HAP-1 (cell line): ENCODE measurements at regions not wholly inside any gene's neighbourhood (a gene's known extent, or its start where the extent isn't known, plus 50 kb on each side); places are given as distances from the start of the nearest gene placed in this dataset.

ENCODE experiments used
- DNase-seq, 2 experiments: peaks; one replicate each; pipeline ENCODE4 v3.0.0-alpha.2; 2016 to 2020; ENCODE audit warnings: low spot score in 2 of 2
- H3K27me3 ChIP-seq: fragments of 250-450 bp; sonication (Bioruptor Pico); 2 replicates; pipeline ENCODE4 v1.5.1; 2020; ENCODE audit warnings: low read depth, mild to moderate bottlenecking, moderate library complexity
- H3K36me3 ChIP-seq: fragments of 250-450 bp; sonication (Bioruptor Pico); replicated peaks from 2 replicates; pipeline ENCODE4 v1.5.1; 2020; ENCODE audit warnings: mild to moderate bottlenecking
- H3K4me1 ChIP-seq: fragments of 250-450 bp; sonication (Bioruptor Pico); 2 replicates; pipeline ENCODE4 v1.5.1; 2020; ENCODE audit warnings: mild to moderate bottlenecking
- H3K4me3 ChIP-seq: fragments of 250-450 bp; sonication (Bioruptor Pico); 2 replicates; pipeline ENCODE4 v1.5.1; 2020; ENCODE audit warnings: mild to moderate bottlenecking, moderate library complexity
- H3K9me3 ChIP-seq: fragments of 250-450 bp; sonication (Bioruptor Pico); 2 replicates; pipeline ENCODE4 v1.5.1; 2020; ENCODE audit warnings: mild to moderate bottlenecking, moderate library complexity
- in situ Hi-C: fragments of 300-500 bp; cut with MboI; formaldehyde crosslinking; loops from 3 replicates; pipeline ENCODE4 v1.14.3; 2020; ENCODE audit warnings: low sequenced_read_pairs, inconsistent platforms, mixed read lengths

DNA sequence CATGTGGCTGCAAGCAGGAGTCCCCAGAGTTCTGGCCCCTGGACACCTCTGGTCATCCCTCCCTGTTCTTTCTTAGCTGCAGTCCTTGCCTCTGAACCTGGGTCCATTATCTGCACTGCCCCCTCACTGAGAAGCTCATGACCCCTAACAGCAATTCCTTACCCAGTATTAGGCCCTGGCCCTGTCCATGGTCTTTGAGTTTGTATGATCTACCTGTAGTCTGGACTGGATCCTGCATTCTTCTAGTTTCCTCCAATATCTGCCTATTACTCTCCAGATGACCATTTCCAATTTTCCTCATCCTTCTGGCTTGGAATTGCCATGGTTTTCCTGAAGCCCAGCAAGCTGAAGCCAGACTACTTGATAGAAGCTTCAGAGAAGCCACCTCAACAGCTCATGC is 302.4 kb upstream of the HS6ST1 start:
- no peaks in the 10 kb centered on the region for H3K36me3 ChIP-seq
- no peaks in the 10 kb centered on the region for H3K4me1 ChIP-seq
- no peak overlapping the region for H3K4me3 ChIP-seq
- no peaks in the 10 kb centered on the region for H3K9me3 ChIP-seq
- in situ Hi-C loops = no loop called here
- DNase-seq = no peak
- no peaks in the 10 kb centered on the region for H3K27me3 ChIP-seq

DNA sequence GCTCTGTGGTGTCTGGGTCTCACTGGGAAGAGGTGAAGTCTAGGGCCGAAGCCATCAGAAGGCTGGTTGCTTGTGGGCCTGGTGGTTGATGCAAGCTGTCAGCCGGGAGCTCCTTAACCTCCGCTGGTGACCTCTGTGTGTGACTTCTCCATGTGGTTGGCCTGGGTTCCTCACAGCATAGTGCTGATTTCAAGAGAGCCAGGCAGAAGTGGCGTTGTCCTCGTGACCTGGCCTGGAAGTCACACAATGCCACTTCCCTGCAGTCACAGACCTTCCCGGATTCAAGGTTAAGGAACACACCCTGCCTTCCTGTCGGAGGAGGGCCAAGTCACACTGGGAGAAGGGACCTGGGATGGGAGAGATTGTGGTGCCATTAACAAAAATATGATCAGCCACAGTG is 303.7 kb upstream of the HS6ST1 start:
- in situ Hi-C loops = no loop called here
- Histone ChIP-seq H3K9me3 (no peaks in the 10 kb centered on the region), H3K36me3 (no peaks in the 10 kb centered on the region), H3K4me3 (no peak overlapping the region), H3K4me1 (no peaks in the 10 kb centered on the region), H3K27me3 (no peaks in the 10 kb centered on the region)
- no peak for DNase-seq

DNA sequence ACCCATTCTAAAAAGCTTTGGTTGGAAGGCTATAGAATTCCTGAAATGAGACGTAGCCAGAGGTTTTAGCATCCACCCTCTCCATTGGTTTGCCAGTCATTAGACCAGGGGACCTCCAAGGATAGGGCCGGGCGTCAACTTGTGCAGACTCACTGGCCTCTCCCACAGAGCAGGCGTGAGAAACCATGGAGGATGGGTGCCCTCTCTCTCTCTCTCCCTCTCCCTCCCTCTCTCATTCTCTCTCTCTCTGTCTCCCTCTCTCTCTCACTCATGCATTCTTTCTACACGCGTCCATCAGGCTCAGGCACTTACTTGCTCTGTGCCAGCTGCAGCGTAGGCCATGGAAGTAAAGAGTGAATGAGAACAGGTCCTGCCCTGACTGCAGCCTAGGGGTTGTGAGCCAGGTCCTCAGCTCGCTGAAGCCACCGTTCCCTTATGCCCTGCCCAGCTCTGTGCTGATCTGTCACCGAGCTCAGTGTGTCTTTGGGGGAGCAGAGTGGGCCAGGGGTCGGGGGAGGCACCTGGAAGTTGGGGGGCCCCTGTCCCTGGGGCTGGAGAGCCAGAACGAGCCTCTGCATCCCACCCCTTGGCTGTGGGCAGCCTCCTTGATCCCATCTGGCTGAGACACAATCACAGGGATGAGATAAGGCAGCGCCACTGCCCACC is 304.4 kb upstream of the HS6ST1 start:
- H3K36me3 ChIP-seq = no peaks in the 10 kb centered on the region
- in situ Hi-C loops = no loop called here
- H3K4me3 ChIP-seq = no peak overlapping the region
- no peaks in the 10 kb centered on the region for H3K9me3 ChIP-seq
- H3K27me3 ChIP-seq = no peaks in the 10 kb centered on the region
- DNase-seq = no peak
- H3K4me1 ChIP-seq = no peaks in the 10 kb centered on the region

DNA sequence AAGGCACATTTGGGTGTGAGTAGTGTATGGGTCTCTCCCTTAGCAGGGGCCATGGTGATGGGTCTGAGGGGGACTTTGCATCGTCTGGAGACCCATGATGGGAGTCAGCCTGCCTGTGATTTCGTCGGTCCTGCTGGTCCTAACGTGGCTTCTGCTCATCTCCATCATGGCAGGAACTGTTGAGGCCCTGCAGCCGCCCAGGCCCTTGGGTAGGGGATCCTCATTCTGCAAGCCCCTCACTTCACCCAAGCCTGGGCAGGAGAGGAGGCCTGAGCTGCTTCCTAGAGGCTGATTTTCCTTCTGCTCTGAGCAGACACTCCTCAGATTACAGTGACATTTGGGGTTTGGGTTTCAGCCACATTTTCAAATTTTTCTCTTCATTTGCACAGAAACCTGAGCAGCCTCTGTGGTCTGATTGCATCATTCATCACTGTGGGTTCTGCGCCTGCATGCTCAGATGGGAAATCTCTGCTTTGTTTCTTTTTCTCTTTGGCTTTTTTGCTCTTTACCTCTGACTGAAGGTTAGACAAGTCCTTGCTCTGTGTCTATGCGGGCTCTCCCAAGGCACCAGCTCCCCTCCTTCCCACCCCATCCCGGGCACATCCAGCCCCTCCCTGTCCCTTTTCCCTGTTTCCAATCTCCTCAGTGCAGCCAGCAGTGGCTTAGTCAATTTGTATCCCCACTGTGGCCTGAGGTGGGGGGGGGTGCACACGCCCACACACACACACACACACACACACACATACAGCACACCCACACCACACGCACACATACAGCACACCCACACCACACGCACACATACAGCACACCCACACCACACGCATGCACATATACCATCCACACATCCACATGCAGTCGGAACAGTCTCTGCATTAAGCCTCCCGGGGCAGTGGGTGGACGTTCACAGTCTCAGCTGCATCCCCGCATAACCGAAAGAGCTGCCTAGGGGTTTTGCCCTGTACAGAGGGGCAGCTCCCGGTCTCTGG is 305.4 kb upstream of the HS6ST1 start:
- no peak overlapping the region for H3K4me3 ChIP-seq
- no peaks in the 10 kb centered on the region for H3K27me3 ChIP-seq
- H3K4me1 ChIP-seq = no peaks in the 10 kb centered on the region
- H3K36me3 ChIP-seq = no peaks in the 10 kb centered on the region
- no peak for DNase-seq
- no peaks in the 10 kb centered on the region for H3K9me3 ChIP-seq
- in situ Hi-C loops = no loop called here

DNA sequence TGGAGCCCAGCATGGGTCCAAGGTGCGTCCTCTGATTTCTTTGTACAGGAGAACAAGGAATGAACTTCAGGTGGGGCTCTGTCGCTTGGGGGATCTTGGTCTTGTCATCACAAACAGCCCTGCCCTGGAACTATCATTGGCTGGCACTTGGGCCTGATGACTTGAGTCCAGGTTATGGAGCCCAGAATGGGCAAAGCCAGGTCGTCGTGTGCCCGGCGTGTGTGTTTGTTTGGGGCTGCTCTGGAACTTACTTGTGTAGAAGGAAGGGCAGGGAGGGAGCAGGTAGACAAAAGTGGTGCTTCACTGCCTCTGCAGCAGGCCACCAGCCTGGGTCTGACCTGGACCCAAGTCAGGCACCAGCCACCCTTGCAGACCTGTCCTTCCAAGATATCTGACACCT is 306.3 kb upstream of the HS6ST1 start:
- in situ Hi-C loops = no loop called here
- no peaks in the 10 kb centered on the region for H3K4me1 ChIP-seq
- no peak for DNase-seq

DNA sequence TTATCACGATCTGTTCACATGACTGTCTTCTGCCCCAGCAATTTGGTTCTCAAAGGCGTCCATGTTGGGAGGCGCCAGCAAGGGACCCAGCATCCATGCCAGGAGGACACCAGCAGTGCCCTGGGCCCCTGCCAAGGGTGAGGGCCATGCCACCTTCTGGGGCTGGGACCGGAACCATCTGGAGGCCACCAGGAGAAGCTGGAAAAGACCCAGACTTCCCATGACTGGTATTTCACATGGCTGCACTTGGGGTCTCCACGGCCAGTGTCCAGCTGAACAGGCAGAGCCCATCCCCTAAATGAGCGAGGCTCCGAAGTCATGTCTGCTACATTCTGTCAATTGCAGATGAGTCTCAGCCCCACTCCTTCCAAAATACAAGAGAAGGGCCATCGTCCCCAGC is 306.8 kb upstream of the HS6ST1 start:
- no peaks in the 10 kb centered on the region for H3K4me1 ChIP-seq
- in situ Hi-C loops = no loop called here
- H3K36me3 ChIP-seq = no peaks in the 10 kb centered on the region
- H3K9me3 ChIP-seq = no peaks in the 10 kb centered on the region
- no peaks in the 10 kb centered on the region for H3K27me3 ChIP-seq
- no peak for DNase-seq
- no peak overlapping the region for H3K4me3 ChIP-seq

More for the DNA sequence above, 306.3 kb upstream of the HS6ST1 start:
- Histone ChIP-seq H3K4me3 (no peak overlapping the region), H3K36me3 (no peaks in the 10 kb centered on the region), H3K9me3 (no peaks in the 10 kb centered on the region), H3K27me3 (no peaks in the 10 kb centered on the region)

DNA sequence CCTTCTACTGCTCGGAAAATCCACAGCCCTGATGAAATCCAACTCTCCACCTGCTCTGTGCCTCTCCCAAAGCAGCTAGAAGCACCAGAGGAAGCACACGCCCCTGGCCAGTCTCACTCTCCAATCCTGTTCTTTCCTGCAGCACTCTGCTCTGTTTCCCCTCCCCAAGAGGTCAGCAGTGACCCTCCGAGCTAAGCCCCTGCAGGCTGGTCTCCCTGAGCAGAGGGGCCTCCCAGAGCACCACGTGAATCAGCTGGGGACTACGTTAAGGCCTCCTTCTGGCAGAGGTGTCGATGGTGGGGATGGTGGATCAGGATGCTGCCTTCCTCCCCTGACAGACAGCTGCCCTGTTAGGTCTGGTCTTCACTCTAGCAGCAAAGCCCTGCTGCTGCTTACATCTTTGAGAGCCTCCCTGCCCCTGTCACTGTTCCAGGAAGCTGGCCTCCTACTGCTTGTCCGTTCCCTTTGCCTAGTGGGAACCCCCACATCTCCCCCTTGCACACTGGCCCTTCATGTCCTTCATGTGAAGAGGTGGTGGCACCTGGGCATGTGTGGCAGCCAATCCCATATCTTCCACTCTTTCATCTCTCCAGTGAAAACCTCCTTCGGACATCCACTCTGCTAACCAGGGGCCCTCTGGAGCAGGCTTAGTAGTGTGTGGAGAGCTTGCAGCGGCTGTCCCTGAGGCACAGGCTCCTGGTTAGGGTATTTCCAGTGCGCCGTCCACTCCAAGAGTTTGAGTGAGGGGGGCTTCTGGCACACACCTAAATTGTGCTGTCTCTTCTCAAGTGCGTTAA is 307.5 kb upstream of the HS6ST1 start:
- in situ Hi-C loops = no loop called here
- H3K4me1 ChIP-seq = no peaks in the 10 kb centered on the region
- no peaks in the 10 kb centered on the region for H3K27me3 ChIP-seq
- H3K36me3 ChIP-seq = no peaks in the 10 kb centered on the region
- H3K4me3 ChIP-seq = no peak overlapping the region
- DNase-seq = no peak
- H3K9me3 ChIP-seq = no peaks in the 10 kb centered on the region

DNA sequence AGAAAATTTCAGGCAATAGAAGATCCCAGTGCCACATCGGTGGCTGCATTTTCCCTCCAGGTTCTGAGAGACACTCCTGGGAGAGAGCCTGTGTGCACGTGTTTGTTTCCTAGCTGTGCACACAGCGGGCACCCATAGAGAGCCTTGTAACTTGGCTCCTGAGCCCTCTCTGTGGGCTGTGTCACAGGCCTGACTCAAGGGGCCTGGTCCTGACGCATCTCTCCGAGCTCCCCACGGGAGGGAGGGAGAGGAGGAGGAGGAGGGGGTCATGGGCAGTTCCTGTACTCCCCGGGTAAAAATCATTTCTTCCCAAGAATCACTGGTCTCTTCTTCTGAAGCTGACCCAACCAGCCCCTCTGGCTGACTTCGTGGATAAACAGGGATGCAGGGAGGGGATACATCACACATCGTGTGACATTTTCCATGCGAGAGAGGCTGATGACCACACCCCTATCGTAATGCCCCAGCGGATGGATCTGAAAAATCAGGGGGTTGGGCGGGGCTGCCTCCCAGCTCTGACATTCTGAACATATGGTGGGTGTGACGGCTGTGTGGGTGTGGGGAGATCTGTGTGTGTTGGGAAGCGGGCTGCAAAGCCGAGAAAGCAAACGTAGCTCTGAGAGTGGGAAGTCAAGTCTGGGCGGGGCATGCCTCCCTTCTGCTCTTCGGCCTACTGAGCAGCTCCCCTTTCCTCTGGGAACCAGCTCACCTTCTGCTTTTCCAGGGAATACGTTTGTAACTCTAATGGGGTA is 308.3 kb upstream of the HS6ST1 start:
- H3K4me1 ChIP-seq = no peaks in the 10 kb centered on the region
- H3K27me3 ChIP-seq = no peaks in the 10 kb centered on the region
- no peak overlapping the region for H3K4me3 ChIP-seq
- no peaks in the 10 kb centered on the region for H3K9me3 ChIP-seq
- DNase-seq = no peak
- in situ Hi-C loops = no loop called here
- H3K36me3 ChIP-seq = no peaks in the 10 kb centered on the region

DNA sequence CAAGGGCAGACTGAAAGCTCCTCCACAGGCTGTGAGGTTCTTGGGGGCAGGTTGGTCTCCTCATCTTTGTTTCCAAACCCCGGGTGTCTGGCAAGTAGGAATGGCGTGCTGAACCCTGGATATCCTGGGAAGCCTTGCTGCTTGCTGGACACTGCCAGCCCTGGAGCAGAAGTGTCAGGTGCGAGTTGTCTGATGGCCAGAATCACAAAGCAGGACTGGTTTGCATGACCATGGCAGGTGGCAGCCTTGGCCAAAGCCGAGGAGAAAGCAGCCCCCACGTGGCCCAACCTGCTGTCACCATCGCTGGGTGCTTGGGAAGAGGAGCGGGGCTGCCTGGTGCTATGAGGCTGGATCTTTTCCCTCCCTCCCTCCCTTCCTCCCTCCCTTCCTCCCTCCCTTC is 309.5 kb upstream of the HS6ST1 start:
- H3K4me1 ChIP-seq = no peaks in the 10 kb centered on the region
- in situ Hi-C loops = no loop called here
- H3K9me3 ChIP-seq = no peaks in the 10 kb centered on the region
- no peaks in the 10 kb centered on the region for H3K27me3 ChIP-seq
- H3K4me3 ChIP-seq = no peak overlapping the region
- no peaks in the 10 kb centered on the region for H3K36me3 ChIP-seq
- DNase-seq = no peak

DNA sequence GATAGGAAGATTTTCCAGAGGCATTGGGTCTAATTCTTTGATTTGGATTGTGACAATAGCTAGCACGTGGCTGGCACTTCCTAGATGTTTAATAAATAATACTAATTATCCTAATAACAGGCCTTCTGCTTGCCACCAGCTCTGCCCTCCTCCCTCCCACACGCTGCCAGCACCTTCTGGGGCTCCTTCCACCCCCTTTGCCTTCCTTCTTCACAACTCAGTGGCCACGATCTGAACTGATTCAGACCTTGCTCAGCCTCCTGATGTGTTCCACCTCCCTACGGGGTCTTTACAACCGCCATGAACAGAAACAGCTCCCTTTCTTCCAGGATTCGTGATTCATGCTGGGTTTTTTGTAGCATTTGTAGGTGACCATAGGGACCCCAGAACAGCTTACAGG is 310.3 kb upstream of the HS6ST1 start:
- Histone ChIP-seq H3K9me3 (no peaks in the 10 kb centered on the region), H3K4me3 (no peak overlapping the region), H3K36me3 (no peaks in the 10 kb centered on the region), H3K4me1 (no peaks in the 10 kb centered on the region), H3K27me3 (no peaks in the 10 kb centered on the region)
- in situ Hi-C loops = no loop called here
- no peak for DNase-seq

DNA sequence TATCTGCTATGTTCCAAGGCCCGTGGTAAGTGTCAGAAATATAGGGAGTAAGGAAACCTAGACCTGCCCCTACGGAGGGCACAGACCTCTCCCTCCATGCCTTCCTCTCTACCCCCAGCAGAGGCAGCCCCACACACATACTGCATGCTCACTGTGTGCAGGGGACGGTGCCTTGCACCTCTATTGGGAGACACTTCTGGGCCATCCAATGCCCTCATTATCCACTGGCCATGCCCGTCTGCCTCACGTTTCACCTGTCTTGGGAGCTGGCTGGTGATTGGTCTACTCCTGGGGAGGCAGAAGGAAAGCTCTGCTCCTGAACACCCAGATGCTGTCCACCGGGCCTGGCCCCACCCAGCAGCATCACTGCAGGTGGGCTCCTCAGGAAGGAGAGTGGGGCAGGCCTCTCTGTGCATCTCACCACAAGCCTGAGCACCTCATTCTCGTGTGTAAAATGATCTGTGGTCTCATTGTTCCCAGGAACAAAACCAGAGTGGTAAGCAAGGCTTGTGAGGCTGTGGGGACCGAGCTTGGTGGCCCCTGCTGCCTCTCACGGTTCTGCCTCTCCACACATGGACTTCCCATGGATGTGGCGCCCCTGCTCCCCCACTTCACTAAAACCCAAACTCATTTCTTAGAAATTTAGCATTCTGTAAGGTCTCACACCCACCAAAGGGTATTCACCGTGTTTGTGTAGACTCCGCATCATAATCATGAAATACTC is 312.5 kb upstream of the HS6ST1 start:
- Histone ChIP-seq H3K4me1 (no peaks in the 10 kb centered on the region), H3K36me3 (no peaks in the 10 kb centered on the region), H3K9me3 (no peaks in the 10 kb centered on the region), H3K27me3 (no peaks in the 10 kb centered on the region), H3K4me3 (no peak overlapping the region)
- no peak for DNase-seq
- in situ Hi-C loops = no loop called here

DNA sequence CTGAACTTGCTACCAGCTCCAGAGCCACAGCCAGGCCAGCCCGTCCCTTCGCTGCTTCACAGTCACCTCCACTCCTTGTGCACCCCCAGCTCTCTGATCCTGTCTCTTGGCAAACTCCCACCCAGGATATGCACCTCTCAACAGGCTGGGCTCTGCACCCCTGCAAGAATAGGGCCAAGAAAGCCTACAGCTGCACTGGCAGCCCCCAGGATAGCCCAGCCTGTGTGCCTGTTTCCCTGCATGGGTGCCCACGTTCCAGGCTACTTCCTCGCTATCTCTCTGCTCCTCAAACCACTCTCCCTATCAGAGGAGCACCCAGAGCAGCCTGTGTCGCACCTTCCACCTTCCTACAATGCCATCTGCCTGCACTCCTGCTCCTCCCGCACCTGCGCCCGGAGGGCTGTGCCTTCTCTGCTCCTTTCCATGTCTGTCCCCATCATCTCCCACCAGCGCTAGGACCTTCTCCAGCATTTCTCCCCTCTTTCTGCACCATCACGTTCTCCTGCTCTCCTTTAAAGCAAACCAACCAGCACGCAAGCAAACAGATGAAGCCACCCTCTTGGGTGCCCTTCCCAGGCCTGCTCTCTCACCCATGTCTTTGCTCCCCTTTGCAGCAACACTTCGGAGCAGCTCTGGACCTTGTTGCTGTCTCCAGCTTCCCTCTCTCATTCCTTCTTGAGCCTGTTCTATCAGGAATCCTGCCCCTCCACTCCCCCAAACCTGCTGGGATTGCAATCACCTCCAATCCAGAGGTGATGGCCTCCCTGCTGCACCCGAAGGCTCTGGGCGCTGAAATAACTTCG is 313.2 kb upstream of the HS6ST1 start:
- Histone ChIP-seq H3K4me3 (no peak overlapping the region), H3K4me1 (no peaks in the 10 kb centered on the region), H3K9me3 (no peaks in the 10 kb centered on the region), H3K36me3 (no peaks in the 10 kb centered on the region), H3K27me3 (no peaks in the 10 kb centered on the region)
- no peak for DNase-seq
- in situ Hi-C loops = no loop called here
